ENCODE measurements at regions not wholly inside any gene's neighbourhood (a gene's known extent, or its start where the extent isn't known, plus 50 kb on each side); places are given as distances from the start of the nearest gene placed in this dataset.

DNA sequence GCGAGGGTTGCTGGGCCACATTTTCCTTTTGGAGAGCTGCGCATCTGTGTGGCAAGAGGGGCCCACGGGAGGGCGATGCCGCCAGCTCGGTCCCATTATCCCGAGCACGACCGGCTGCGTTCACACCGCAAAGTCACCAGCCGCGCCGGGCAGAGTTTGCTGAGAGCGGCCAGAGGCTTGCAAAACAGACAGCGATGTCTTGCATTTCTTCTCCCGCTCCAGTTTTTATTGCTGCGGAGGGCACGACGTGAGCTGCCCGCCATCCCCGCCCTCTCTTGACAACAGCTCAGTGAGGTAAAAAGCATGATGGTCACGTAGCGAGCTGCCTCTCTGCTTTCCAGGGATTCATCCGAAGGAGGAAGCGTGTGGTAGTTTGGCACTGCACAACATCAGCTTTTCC, 102.1 kb upstream of the TENM3 start:
- no peak for TF ChIP-seq TAF1 (IDR thresholded peaks at IDR 0.05; ENCODE audit: borderline replicate concordance, low read depth, low read length)
- no peak for TF ChIP-seq POLR2AphosphoS5 (IDR thresholded peaks at IDR 0.05; ENCODE audit: low read depth, low read length)
- TF ChIP-seq POLR2A (IDR thresholded peaks at IDR 0.05; ENCODE audit: low read depth, low read length) = no peak
- DNase-seq (ENCODE audit: insufficient read length) = no peak
- FAIRE-seq = no peak

DNA sequence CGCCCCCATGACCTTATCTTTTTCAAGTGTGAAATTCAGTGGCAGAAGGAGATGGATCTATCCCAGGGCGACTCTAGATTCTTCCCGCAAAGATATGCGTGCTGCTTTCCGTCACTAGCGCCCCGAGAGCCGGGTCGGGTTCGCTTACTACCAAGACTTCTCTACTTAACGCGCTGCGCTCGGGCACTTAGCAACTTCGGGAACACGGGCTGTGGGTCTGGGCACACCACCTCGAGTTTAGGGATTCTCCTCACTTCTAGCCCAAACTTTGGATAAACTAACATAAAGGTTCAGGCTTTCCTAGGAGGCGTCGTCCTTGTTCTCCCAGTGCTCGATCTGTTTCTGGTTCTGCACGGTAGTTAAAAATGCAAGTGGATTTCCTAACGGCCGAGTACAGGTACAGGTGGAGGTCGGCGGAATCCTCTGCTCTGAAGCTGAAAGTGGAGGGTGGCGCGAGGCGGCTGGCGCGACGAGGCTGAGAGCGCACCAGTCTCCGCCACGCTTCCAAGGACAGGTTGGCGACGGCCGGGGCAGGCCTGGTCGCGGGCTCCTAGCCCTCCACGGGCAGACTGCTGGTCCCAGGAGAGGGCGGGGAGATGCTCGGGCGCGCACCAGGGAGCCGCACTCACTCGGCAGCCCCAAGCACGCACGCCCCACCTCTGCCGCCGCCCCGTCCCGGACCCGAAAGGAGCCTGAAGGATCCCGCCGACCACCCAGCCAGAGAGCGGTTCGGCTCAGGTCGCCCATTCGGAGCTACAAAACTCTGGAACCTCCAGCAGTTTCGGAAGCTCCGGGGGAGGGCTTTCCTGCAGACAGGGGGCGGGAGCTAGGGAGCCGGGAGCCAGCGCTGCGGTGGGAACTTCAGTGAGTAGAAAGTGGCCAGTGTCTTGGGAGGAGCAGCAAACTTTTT, 100.8 kb upstream of the TENM3 start:
- DNase-seq (ENCODE audit: insufficient read length) (no peak), FAIRE-seq (no peak)
- TF ChIP-seq POLR2AphosphoS5 (IDR thresholded peaks at IDR 0.05; ENCODE audit: low read depth, low read length) (no peak), POLR2A (IDR thresholded peaks at IDR 0.05; ENCODE audit: low read depth, low read length) (no peak), TAF1 (IDR thresholded peaks at IDR 0.05; ENCODE audit: borderline replicate concordance, low read depth, low read length) (no peak)

GRCh38 chr4:182143086-182143821, 99.9 kb upstream of the TENM3 start:
- DNase-seq (ENCODE audit: insufficient read length) = no peak
- TF ChIP-seq TAF1 (IDR thresholded peaks at IDR 0.05; ENCODE audit: borderline replicate concordance, low read depth, low read length) (no peak), POLR2A (IDR thresholded peaks at IDR 0.05; ENCODE audit: low read depth, low read length) (no peak), POLR2AphosphoS5 (IDR thresholded peaks at IDR 0.05; ENCODE audit: low read depth, low read length) (no peak)
- FAIRE-seq = no peak

DNA sequence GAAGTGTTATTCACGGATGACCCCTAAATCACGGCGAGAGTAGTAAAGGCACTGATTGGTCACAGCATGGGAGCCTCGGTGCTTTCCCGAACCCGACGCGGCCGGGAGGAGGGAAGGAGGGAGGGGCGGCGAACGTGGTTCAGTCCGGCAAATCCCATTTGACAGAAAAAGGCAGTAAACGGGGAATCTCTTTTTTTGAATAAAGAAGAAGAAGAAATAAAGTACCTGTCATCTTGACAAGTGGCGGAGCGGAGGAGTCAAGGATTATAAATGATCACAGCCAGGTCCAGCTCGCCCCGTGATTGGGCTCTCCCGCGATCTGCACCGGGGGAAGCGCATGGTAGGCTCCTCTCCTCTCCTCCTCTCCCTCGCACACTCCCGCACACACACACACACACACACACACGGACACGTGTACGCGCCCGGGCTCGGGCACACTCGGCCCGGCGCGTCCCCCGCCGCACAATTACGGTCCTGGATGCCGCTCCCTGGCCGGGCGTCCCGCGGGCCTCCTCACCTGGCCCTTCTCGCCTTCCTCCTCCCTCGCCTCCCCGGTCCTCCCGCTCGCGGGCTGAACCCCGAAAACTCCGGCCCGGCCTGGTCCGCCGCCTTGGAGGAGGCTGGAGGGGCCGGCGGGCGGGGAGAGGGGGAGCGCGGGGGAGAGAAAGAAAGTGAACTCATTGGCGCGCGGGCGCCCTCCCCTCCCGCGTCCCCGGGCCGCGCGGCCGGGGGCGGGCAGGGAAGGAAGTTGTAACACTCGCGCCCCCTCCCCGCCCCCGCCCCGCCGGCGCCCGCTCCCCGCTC, 99.2 kb upstream of the TENM3 start:
- DNase-seq (ENCODE audit: insufficient read length) (no peak), FAIRE-seq (no peak)
- TF ChIP-seq POLR2A (IDR thresholded peaks at IDR 0.05; ENCODE audit: low read depth, low read length) (no peak), POLR2AphosphoS5 (IDR thresholded peaks at IDR 0.05; ENCODE audit: low read depth, low read length) (no peak), TAF1 (IDR thresholded peaks at IDR 0.05; ENCODE audit: borderline replicate concordance, low read depth, low read length) (no peak)

DNA sequence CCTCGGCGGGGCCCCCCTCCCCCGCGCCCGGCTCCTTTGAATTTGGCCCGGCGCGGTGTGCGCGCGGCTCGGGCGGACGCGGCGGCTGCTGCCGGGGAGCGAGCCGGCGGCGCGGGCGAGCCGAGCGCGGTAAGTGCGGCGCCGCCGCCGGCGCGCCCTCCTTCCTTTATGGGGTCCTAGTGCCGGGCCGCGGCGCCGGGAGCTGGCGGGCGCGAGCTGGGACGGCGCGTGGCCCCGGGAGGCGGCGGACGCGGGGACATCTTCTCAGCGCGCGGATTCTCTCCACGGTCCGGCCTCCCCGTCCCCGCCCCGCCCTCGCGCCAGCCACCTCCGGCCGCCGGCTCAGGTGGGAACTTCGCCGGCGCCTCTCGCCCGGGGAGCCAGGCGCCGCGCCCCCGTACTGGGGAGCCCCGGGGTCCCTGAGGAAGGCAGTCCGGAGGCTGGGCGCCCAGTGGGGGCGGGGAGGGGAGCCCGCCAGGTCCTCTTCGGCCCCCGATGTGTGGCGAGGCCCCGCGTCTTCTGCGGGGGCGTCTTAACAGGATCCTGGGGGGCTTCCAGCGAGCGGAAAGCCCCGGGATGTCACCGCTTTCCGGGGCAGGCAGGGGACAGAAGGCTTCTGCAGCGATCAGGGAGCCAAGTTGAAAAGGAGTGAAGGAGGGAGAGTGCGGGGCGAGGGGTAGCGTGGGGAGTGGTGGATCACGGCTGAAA, 98.4 kb upstream of the TENM3 start:
- DNase-seq (ENCODE audit: insufficient read length) = no peak
- FAIRE-seq = no peak

GRCh38 chr4:182145334-182145905, 97.8 kb upstream of the TENM3 start:
- TF ChIP-seq POLR2A (IDR thresholded peaks at IDR 0.05; ENCODE audit: low read depth, low read length) (no peak), TAF1 (IDR thresholded peaks at IDR 0.05; ENCODE audit: borderline replicate concordance, low read depth, low read length) (no peak), POLR2AphosphoS5 (IDR thresholded peaks at IDR 0.05; ENCODE audit: low read depth, low read length) (no peak)
- no peak for FAIRE-seq
- no peak for DNase-seq (ENCODE audit: insufficient read length)

More for the DNA sequence above, 98.4 kb upstream of the TENM3 start:
- no peak for TF ChIP-seq TAF1 (IDR thresholded peaks at IDR 0.05; ENCODE audit: borderline replicate concordance, low read depth, low read length)
- TF ChIP-seq POLR2AphosphoS5 (IDR thresholded peaks at IDR 0.05; ENCODE audit: low read depth, low read length) = no peak
- no peak for TF ChIP-seq POLR2A (IDR thresholded peaks at IDR 0.05; ENCODE audit: low read depth, low read length)

DNA sequence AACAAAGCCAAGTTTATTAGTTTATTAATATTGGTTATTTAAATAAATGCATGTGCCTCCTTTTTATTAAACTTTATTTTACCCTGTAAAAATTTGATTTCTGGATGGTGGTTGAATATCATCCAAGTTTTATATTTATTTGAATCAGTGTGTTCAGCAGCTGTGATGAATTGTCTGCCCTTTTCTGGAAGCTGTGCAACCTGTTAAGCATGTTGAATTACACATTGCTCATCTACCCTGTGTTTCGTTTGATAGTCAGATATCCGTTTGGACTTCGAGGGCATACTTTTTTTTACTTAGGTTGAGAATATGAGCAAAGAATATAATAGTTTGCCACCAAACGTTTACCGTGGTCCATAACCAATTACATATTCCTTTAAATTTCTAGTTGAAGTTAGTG, 95.8 kb upstream of the TENM3 start:
- no peak for FAIRE-seq
- TF ChIP-seq TAF1 (IDR thresholded peaks at IDR 0.05; ENCODE audit: borderline replicate concordance, low read depth, low read length) (no peak), POLR2AphosphoS5 (IDR thresholded peaks at IDR 0.05; ENCODE audit: low read depth, low read length) (no peak), POLR2A (IDR thresholded peaks at IDR 0.05; ENCODE audit: low read depth, low read length) (no peak)
- DNase-seq (ENCODE audit: insufficient read length) = no peak

GRCh38 chr4:182150645-182151044, 92.6 kb upstream of the TENM3 start:
- TF ChIP-seq POLR2A (IDR thresholded peaks at IDR 0.05; ENCODE audit: low read depth, low read length) = no peak
- TF ChIP-seq POLR2AphosphoS5 (IDR thresholded peaks at IDR 0.05; ENCODE audit: low read depth, low read length) = no peak
- TF ChIP-seq TAF1 (IDR thresholded peaks at IDR 0.05; ENCODE audit: borderline replicate concordance, low read depth, low read length) = no peak
- DNase-seq (ENCODE audit: insufficient read length) (no peak), FAIRE-seq (no peak)

DNA sequence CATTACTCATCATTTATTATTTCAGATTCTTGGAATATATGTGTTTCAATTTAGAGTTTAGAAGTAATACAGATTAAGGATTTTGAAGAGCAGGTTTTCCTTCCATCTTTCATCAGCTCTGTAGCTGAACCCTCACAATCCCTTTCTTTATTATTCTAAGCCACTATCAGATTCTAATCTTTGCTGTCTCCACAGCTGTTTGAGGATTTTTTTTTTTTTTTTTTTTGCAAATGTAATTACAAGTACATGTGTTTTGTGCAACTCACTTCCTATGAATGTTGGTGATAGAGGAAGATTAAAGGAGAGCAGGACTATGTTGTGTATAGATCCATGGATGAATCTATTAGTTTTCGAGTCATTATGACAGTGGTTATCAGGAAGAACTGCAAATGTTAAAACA, 87.4 kb upstream of the TENM3 start:
- no peak for FAIRE-seq
- no peak for DNase-seq (ENCODE audit: insufficient read length)
- TF ChIP-seq POLR2AphosphoS5 (IDR thresholded peaks at IDR 0.05; ENCODE audit: low read depth, low read length) (no peak), TAF1 (IDR thresholded peaks at IDR 0.05; ENCODE audit: borderline replicate concordance, low read depth, low read length) (no peak), POLR2A (IDR thresholded peaks at IDR 0.05; ENCODE audit: low read depth, low read length) (no peak)

GRCh38 chr4:182163180-182163579, 80.0 kb upstream of the TENM3 start:
- no peak for DNase-seq (ENCODE audit: insufficient read length)
- FAIRE-seq = no peak
- TF ChIP-seq POLR2AphosphoS5 (IDR thresholded peaks at IDR 0.05; ENCODE audit: low read depth, low read length) (no peak), TAF1 (IDR thresholded peaks at IDR 0.05; ENCODE audit: borderline replicate concordance, low read depth, low read length) (no peak), POLR2A (IDR thresholded peaks at IDR 0.05; ENCODE audit: low read depth, low read length) (no peak)
